ENCODE measurements at regions not wholly inside any gene's neighbourhood (a gene's known extent, or its start where the extent isn't known, plus 50 kb on each side); places are given as distances from the start of the nearest gene placed in this dataset.
"Not testable (repeated sequence)": the region's sequence is repeated elsewhere in the genome, so short reads cannot be mapped to it uniquely, and the experiment has no call there.

- DNase-seq: no peak
Observed at GRCh38 chr9:111744363-111744762, 50.4 kb downstream of the SHOC1 start.

- peak; percentile 32 for DNase-seq
Observed at GRCh38 chr9:111743275-111743674, 51.5 kb downstream of the SHOC1 start.

- no peak for DNase-seq
Observed at GRCh38 chr9:111740739-111741138, 54.0 kb downstream of the SHOC1 start.

GRCh38 chr9:111736714-111737113, 58.0 kb downstream of the SHOC1 start:
- DNase-seq: no peak

GRCh38 chr9:111735344-111735743, 59.4 kb downstream of the SHOC1 start:
- not testable (repeated sequence) for DNase-seq

GRCh38 chr9:111731928-111732327, 62.8 kb downstream of the SHOC1 start:
- DNase-seq: no peak

- peak; percentile 51 for DNase-seq
Observed at GRCh38 chr9:111730937-111731567, 63.7 kb downstream of the SHOC1 start.

GRCh38 chr9:111728617-111729366, 65.9 kb downstream of the SHOC1 start:
- DNase-seq: peak; percentile 28

- no peak for DNase-seq
Observed at GRCh38 chr9:111728143-111728542, 66.6 kb downstream of the SHOC1 start.

GRCh38 chr9:111726949-111727348, 65.5 kb downstream of the GNG10 start:
- no peak for DNase-seq

GRCh38 chr9:111720174-111720573, 58.8 kb downstream of the GNG10 start:
- peak; percentile 13 for DNase-seq
